OCI-LY7 (cell line): ENCODE measurements at regions not wholly inside any gene's neighbourhood (a gene's known extent, or its start where the extent isn't known, plus 50 kb on each side); places are given as distances from the start of the nearest gene placed in this dataset.

Experiments used
- BruUV-seq: library from RNA; stranded (reverse); fragments of 400-500 nt; replicated peaks from 2 replicates; lab custom pipeline; 2021; lab: Mats Ljungman, UMichigan
- CTCF ChIA-PET: fragments of 300-600 bp; sonication (Branson Sonifier 250); formaldehyde crosslinking; loops from one replicate; lab custom pipeline; 2022; ENCODE audit warnings: antibody characterized with exemption; ENCODE audit not compliant: unreplicated experiment; lab: Charles Lee
- POLR2A ChIA-PET: fragments of 300-600 bp; sonication (Branson Sonifier 250); formaldehyde crosslinking; loops from one replicate; lab custom pipeline; 2022; ENCODE audit warnings: antibody characterized with exemption; lab: Charles Lee
- DNase-seq: peaks from one replicate; pipeline ENCODE4 v3.0.0-alpha.2; 2015; ENCODE audit warnings: low spot score
- H2AFZ ChIP-seq: fragments of 200-600 bp; sonication (generic), shearing (Covaris generic); 2 replicates; pipeline ENCODE4 v1.6.1; 2014; ENCODE audit warnings: mild to moderate bottlenecking, antibody characterized with exemption, low read length, moderate library complexity
- H3K27ac ChIP-seq: fragments of 200-600 bp; sonication (generic); 2 replicates; pipeline ENCODE4 v1.5.1; 2014; ENCODE audit warnings: mixed run types, low read depth, mild to moderate bottlenecking, moderate library complexity, low read length, inconsistent platforms; ENCODE audit not compliant: poor library complexity, severe bottlenecking
- H3K36me3 ChIP-seq: fragments of 200-600 bp; sonication (generic); 2 replicates; pipeline ENCODE4 v1.6.1; 2014; ENCODE audit warnings: mild to moderate bottlenecking, antibody characterized with exemption, low read length, moderate library complexity, mixed read lengths; ENCODE audit not compliant: insufficient read depth
- H3K4me1 ChIP-seq: fragments of 200-600 bp; sonication (generic); 2 replicates; pipeline ENCODE4 v1.5.1; 2014; ENCODE audit warnings: mild to moderate bottlenecking, low read length; ENCODE audit not compliant: insufficient read depth, poor library complexity, severe bottlenecking
- H3K4me2 ChIP-seq: fragments of 200-600 bp; sonication (generic); 2 replicates; pipeline ENCODE4 v1.6.1; 2014; ENCODE audit warnings: mild to moderate bottlenecking, low read length
- H3K4me3 ChIP-seq: fragments of 200-600 bp; sonication (generic); 2 replicates; pipeline ENCODE4 v1.5.1; 2014; ENCODE audit warnings: mild to moderate bottlenecking, low read depth, low read length; ENCODE audit not compliant: poor library complexity, severe bottlenecking
- H3K79me2 ChIP-seq: fragments of 200-600 bp; sonication (generic); 2 replicates; pipeline ENCODE4 v1.6.1; 2016; ENCODE audit warnings: low read depth, mild to moderate bottlenecking, low read length, moderate library complexity, mixed read lengths; ENCODE audit not compliant: insufficient read depth
- H3K9me2 ChIP-seq: fragments of 200-600 bp; sonication (generic); 2 replicates; pipeline ENCODE4 v1.6.1; 2016; ENCODE audit warnings: mild to moderate bottlenecking, low read length, mixed read lengths; ENCODE audit not compliant: insufficient read depth
- H3K9me3 ChIP-seq: fragments of 200-600 bp; sonication (generic); 2 replicates; pipeline ENCODE4 v1.6.1; 2014; ENCODE audit warnings: mild to moderate bottlenecking, mixed run types, low read length, mixed read lengths
- H4K20me1 ChIP-seq: fragments of 200-600 bp; sonication (generic); 2 replicates; pipeline ENCODE4 v1.6.1; 2014; ENCODE audit warnings: mild to moderate bottlenecking, antibody characterized with exemption, low read length, moderate library complexity, mixed read lengths; ENCODE audit not compliant: insufficient read depth
- CTCF ChIP-seq: fragments of 200-600 bp; sonication (generic); conservative IDR thresholded peaks from 2 replicates; pipeline ENCODE4 v1.5.1; 2014; ENCODE audit warnings: mild to moderate bottlenecking, antibody characterized with exemption, low read length, moderate library complexity, mixed read lengths
- EZH2phosphoT487 ChIP-seq: fragments of 200-600 bp; sonication (generic); IDR thresholded peaks from 2 replicates; pipeline ENCODE4 v1.6.1; 2018; ENCODE audit warnings: low read depth, borderline replicate concordance, mild to moderate bottlenecking, mixed run types, antibody characterized with exemption, low read length, moderate library complexity, mixed read lengths
- intact Hi-C: fragments of 100-400 bp; cut with micrococcal nuclease; formaldehyde crosslinking; loops from one replicate; pipeline ENCODE4 v1.10.0; 2022; ENCODE audit not compliant: unreplicated experiment

GRCh38 chr6:134449004-134449403, 131.1 kb upstream of the SGK1 start:
- Histone ChIP-seq H3K4me3 (no peak overlapping the region), H3K36me3 (no peaks in the 10 kb centered on the region), H3K4me1 (peaks cover 8% of the 10 kb centered on the region), H2AFZ (0 out of 2 replicates have a peak overlapping the region, but pooled peaks have one; percentile 37), H3K27ac (no peak overlapping the region), H4K20me1 (no peaks in the 10 kb centered on the region), H3K79me2 (no peaks in the 10 kb centered on the region), H3K9me2 (no peaks in the 10 kb centered on the region), H3K9me3 (no peaks in the 10 kb centered on the region), H3K4me2 (no peak overlapping the region)
- TF ChIP-seq EZH2phosphoT487 (no peak), CTCF (no peak)
- no peak for DNase-seq
- POLR2A ChIA-PET: interaction anchor here (0.5 to 1.7 kb wide), 2 partner anchors 13 to 283 kb away, joined by 3 to 5 read pairs; no protein-coding TSS in a partner anchor
- CTCF ChIA-PET: no interaction called here
- BruUV-seq: no TSS peak
- intact Hi-C loops: no loop called here

GRCh38 chr6:134447883-134448387, 130.0 kb upstream of the SGK1 start:
- no peak overlapping the region for H2AFZ ChIP-seq
- H3K9me2 ChIP-seq: no peaks in the 10 kb centered on the region
- no TSS peak for BruUV-seq
- no peaks in the 10 kb centered on the region for H3K36me3 ChIP-seq
- CTCF ChIA-PET: no interaction called here
- intact Hi-C loops: no loop called here
- no peak for TF ChIP-seq CTCF
- TF ChIP-seq EZH2phosphoT487: no peak
- H3K79me2 ChIP-seq: no peaks in the 10 kb centered on the region
- peaks cover 8% of the 10 kb centered on the region for H3K4me1 ChIP-seq
- no peaks in the 10 kb centered on the region for H4K20me1 ChIP-seq
- H3K27ac ChIP-seq: no peak overlapping the region
- H3K4me3 ChIP-seq: no peak overlapping the region
- no peak for DNase-seq
- no peaks in the 10 kb centered on the region for H3K9me3 ChIP-seq
- no peak overlapping the region for H3K4me2 ChIP-seq
- POLR2A ChIA-PET: no interaction called here

- no peaks in the 10 kb centered on the region for H3K36me3 ChIP-seq
- peaks cover 8% of the 10 kb centered on the region for H3K4me1 ChIP-seq
- no TSS peak for BruUV-seq
- intact Hi-C loops: no loop called here
- H2AFZ ChIP-seq: no peak overlapping the region
- no peaks in the 10 kb centered on the region for H4K20me1 ChIP-seq
- H3K9me2 ChIP-seq: no peaks in the 10 kb centered on the region
- no peaks in the 10 kb centered on the region for H3K79me2 ChIP-seq
- no peak overlapping the region for H3K4me2 ChIP-seq
- TF ChIP-seq CTCF (no peak), EZH2phosphoT487 (no peak)
- no peaks in the 10 kb centered on the region for H3K9me3 ChIP-seq
- POLR2A ChIA-PET: no interaction called here
- no peak for DNase-seq
- H3K4me3 ChIP-seq: no peak overlapping the region
- CTCF ChIA-PET: no interaction called here
- no peak overlapping the region for H3K27ac ChIP-seq
These were observed 129.5 kb upstream of the SGK1 start for GRCh38 chr6:134447423-134447822.
